HepG2 (cell line): ENCODE measurements at regions not wholly inside any gene's neighbourhood (a gene's known extent, or its start where the extent isn't known, plus 50 kb on each side); places are given as distances from the start of the nearest gene placed in this dataset.

Experiments
- ATAC-seq: fragments of 200-7000 bp; cut with Tn5 transposase; 3 replicates; pipeline ENCODE4 v1.9.1; 2020; ENCODE audit warnings: mild to moderate bottlenecking, moderate library complexity
- BruUV-seq: library from RNA; stranded (reverse); fragments of 400-500 nt; replicated peaks from 2 replicates; lab custom pipeline; 2021; lab: Mats Ljungman, UMichigan
- CTCF ChIA-PET: fragments of 300-600 bp; formaldehyde crosslinking; extraction: SDS; loops from one replicate; lab custom pipeline; 2021; ENCODE audit warnings: low total read pairs, inconsistent platforms, low intra/inter-chr PET ratio; lab: Yijun Ruan, JAX
- POLR2A ChIA-PET: fragments of 350-600 bp; sonication (Branson Sonifier 250); formaldehyde crosslinking; loops from one replicate; lab custom pipeline; 2020; ENCODE audit warnings: antibody characterized with exemption, inconsistent platforms; lab: Yijun Ruan, JAX
- DNase-seq: peaks from one replicate; pipeline ENCODE4 v3.0.0-alpha.2; 2015; ENCODE audit warnings: low spot score
- FAIRE-seq: peaks from 3 replicates; lab custom pipeline; 2011; peaks lifted over from hg19 to GRCh38; lab: Jason Lieb, UNC
- H2AFZ ChIP-seq: one replicate; pipeline ENCODE4 v1.6.1; 2011; ENCODE audit warnings: low read length, inconsistent platforms
- H3K27ac ChIP-seq: fragments of 300-600 bp; 3 replicates; pipeline ENCODE4 v1.8.0; 2011; ENCODE audit warnings: mixed run types, mild to moderate bottlenecking, mixed read lengths, low read length, inconsistent platforms; ENCODE audit not compliant: insufficient read depth; ENCODE audit errors: extremely low read length
- H3K27me3 ChIP-seq, 2 experiments: fragments of 200-600 bp in 1 of 2; 2 replicates in 1 of 2; 3 replicates in 1 of 2; pipeline versions ENCODE4 v1.6.0 to v1.8.0; 2011; ENCODE audit warnings: low read length in 2 of 2, mild to moderate bottlenecking in 2 of 2, moderate library complexity in 2 of 2, inconsistent platforms in 1 of 2; ENCODE audit not compliant: insufficient read depth in 2 of 2, control insufficient read depth in 1 of 2
- H3K36me3 ChIP-seq, 2 experiments: fragments of 200-600 bp in 1 of 2; replicated peaks in 1 of 2; 2 replicates in 1 of 2; 3 replicates in 1 of 2; pipeline versions ENCODE4 v1.5.1 to v1.8.0; 2011; ENCODE audit warnings: low read length in 2 of 2, inconsistent platforms in 1 of 2; ENCODE audit not compliant: insufficient read depth in 2 of 2, control insufficient read depth in 1 of 2
- H3K4me1 ChIP-seq: 2 replicates; pipeline ENCODE4 v1.5.1; 2012; ENCODE audit warnings: low read length, inconsistent platforms; ENCODE audit not compliant: insufficient read depth
- H3K4me2 ChIP-seq: 2 replicates; pipeline ENCODE4 v1.6.0; 2011; ENCODE audit warnings: low read depth, low read length, inconsistent platforms
- H3K4me3 ChIP-seq, 3 experiments: fragments of 200-600 bp in 1 of 3; sonication (generic), shearing (Covaris generic) in 1 of 3; replicated peaks in 1 of 3; 2 replicates each; pipeline ENCODE4 v1.5.1; 2011 to 2016; ENCODE audit warnings: low read length in 3 of 3, inconsistent platforms in 2 of 3, low read depth in 2 of 3, mild to moderate bottlenecking in 2 of 3, control low read depth in 1 of 3, mixed read lengths in 1 of 3; ENCODE audit not compliant: insufficient read depth in 1 of 3
- H3K79me2 ChIP-seq: one replicate; pipeline ENCODE4 v1.6.1; 2011; ENCODE audit warnings: low read length, inconsistent platforms; ENCODE audit not compliant: insufficient read depth
- H3K9ac ChIP-seq: 2 replicates; pipeline ENCODE4 v1.6.0; 2011; ENCODE audit warnings: mild to moderate bottlenecking, low read depth, low read length, inconsistent platforms; ENCODE audit not compliant: insufficient read depth
- H3K9me3 ChIP-seq: 2 replicates; pipeline ENCODE4 v1.5.1; 2012; ENCODE audit warnings: mild to moderate bottlenecking, low read length
- H4K20me1 ChIP-seq: 2 replicates; pipeline ENCODE4 v1.6.0; 2011; ENCODE audit warnings: inconsistent platforms, mild to moderate bottlenecking, low read length, moderate library complexity; ENCODE audit not compliant: insufficient read depth
- CHCHD3 ChIP-seq: sonication (generic); formaldehyde crosslinking; IDR thresholded peaks from 2 replicates; pipeline ENCODE4 v1.8.0; 2022; ENCODE audit warnings: mild to moderate bottlenecking, missing genetic modification reagents, moderate library complexity
- HNRNPK ChIP-seq: fragments of 200-400 bp; formaldehyde crosslinking; IDR thresholded peaks from 2 replicates; pipeline ENCODE4 v1.6.1; 2018; ENCODE audit warnings: low read length, low read depth, moderate library complexity, mild to moderate bottlenecking; ENCODE audit not compliant: poor library complexity, severe bottlenecking
- ISX ChIP-seq: sonication (generic); formaldehyde crosslinking; conservative IDR thresholded peaks from 2 replicates; pipeline ENCODE4 v1.5.0; 2020; ENCODE audit warnings: missing genetic modification reagents
- KAT7 ChIP-seq: IDR thresholded peaks from 2 replicates; pipeline ENCODE4 v1.6.1; 2018; ENCODE audit warnings: borderline replicate concordance, missing compliant biosample characterization
- KLF15 ChIP-seq: sonication (generic); formaldehyde crosslinking; IDR thresholded peaks from 2 replicates; pipeline ENCODE4 v1.8.1; 2023; ENCODE audit warnings: borderline replicate concordance, mild to moderate bottlenecking, inconsistent platforms, missing genetic modification reagents, mixed read lengths
- SP2 ChIP-seq: sonication (generic); formaldehyde crosslinking; IDR thresholded peaks from 2 replicates; pipeline ENCODE4 v1.5.1; 2020; ENCODE audit warnings: mild to moderate bottlenecking, missing genetic modification reagents
- ZFP41 ChIP-seq: sonication (generic); formaldehyde crosslinking; IDR thresholded peaks from 2 replicates; pipeline ENCODE4 v1.4.0; 2020; ENCODE audit warnings: mild to moderate bottlenecking, missing genetic modification reagents, borderline replicate concordance
- ZNF3 ChIP-seq: IDR thresholded peaks from 2 replicates; pipeline ENCODE4 v1.7.0; 2017; ENCODE audit warnings: inconsistent platforms
- ZNF567 ChIP-seq: sonication (generic); formaldehyde crosslinking; IDR thresholded peaks from 2 replicates; pipeline ENCODE4 v1.8.1; 2023; ENCODE audit warnings: mild to moderate bottlenecking, missing genetic modification reagents, borderline replicate concordance
- ZNF75D ChIP-seq: sonication (generic); formaldehyde crosslinking; IDR thresholded peaks from 2 replicates; pipeline ENCODE4 v1.8.1; 2023; ENCODE audit warnings: missing genetic modification reagents, mild to moderate bottlenecking, borderline replicate concordance
- WGBS: methylation state at CpG from one replicate; pipeline ENCODE4 v1.1.6; 2017; ENCODE audit warnings: low lambda C conversion rate; 5-methylcytosine and 5-hydroxymethylcytosine counted together
- in situ Hi-C: cut with HindIII; loops from 2 replicates; pipeline ENCODE4 v1.10.0; 2017; ENCODE audit warnings: low pct_unique_long_range_greater_than_20kb; ENCODE audit not compliant: extremely low pct_ligation_motif_present
- intact Hi-C: fragments of 100-400 bp; cut with micrococcal nuclease; formaldehyde crosslinking; loops from one replicate; pipeline ENCODE4 v1.10.0; 2022; ENCODE audit not compliant: unreplicated experiment

DNA sequence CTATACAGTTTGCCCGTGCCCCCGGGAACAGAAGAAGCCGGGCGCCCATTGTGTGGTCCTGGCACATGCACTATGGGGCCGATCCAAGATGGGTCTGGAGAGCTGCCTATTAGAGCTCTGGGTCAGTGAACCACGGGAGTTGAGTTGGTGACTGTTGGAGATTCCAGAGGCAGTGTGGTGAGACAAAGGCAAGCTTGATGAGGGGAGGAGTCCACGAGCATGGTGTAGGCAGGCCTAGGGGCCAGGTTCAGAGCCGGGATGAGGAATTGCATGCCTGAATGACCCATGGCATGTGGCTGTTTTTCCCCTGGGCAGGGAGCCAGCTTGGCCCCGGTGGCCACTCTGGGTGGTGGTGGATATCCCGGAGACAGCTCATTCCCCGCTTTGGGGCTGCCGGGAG, 84.4 kb upstream of the STC2 start:
- POLR2A ChIA-PET, result no interaction called here
- in situ Hi-C loops (no loop called here), intact Hi-C loops (no loop called here)
- H4K20me1 ChIP-seq, result no peaks in the 10 kb centered on the region
- CTCF ChIA-PET, result no interaction called here
- BruUV-seq, result no TSS peak
- peaks cover 0 to 11% of the 10 kb centered on the region in 2 experiments; a peak in 2 of 5 replicates for H3K27me3 ChIP-seq
- ATAC-seq (no peak; the same call in 2 of the 3 replicates), DNase-seq (no peak), FAIRE-seq (no peak)
- no peaks in the 10 kb centered on the region for H3K4me1 ChIP-seq
- no peaks in the 10 kb centered on the region for H3K79me2 ChIP-seq
- H3K9me3 ChIP-seq, result no peaks in the 10 kb centered on the region
- no peaks in the 10 kb centered on the region for H3K36me3 ChIP-seq
- H3K4me3 ChIP-seq, result no peak overlapping the region
- H3K9ac ChIP-seq, result no peak overlapping the region
- no peak overlapping the region for H2AFZ ChIP-seq
- H3K27ac ChIP-seq, result no peak overlapping the region
- WGBS, result 49% methylated on average over 6 of the region's 12 CpGs
- no peak overlapping the region for H3K4me2 ChIP-seq
- TF ChIP-seq HNRNPK (no peak), KLF15 (CRISPR knock-in tag) (no peak)

DNA sequence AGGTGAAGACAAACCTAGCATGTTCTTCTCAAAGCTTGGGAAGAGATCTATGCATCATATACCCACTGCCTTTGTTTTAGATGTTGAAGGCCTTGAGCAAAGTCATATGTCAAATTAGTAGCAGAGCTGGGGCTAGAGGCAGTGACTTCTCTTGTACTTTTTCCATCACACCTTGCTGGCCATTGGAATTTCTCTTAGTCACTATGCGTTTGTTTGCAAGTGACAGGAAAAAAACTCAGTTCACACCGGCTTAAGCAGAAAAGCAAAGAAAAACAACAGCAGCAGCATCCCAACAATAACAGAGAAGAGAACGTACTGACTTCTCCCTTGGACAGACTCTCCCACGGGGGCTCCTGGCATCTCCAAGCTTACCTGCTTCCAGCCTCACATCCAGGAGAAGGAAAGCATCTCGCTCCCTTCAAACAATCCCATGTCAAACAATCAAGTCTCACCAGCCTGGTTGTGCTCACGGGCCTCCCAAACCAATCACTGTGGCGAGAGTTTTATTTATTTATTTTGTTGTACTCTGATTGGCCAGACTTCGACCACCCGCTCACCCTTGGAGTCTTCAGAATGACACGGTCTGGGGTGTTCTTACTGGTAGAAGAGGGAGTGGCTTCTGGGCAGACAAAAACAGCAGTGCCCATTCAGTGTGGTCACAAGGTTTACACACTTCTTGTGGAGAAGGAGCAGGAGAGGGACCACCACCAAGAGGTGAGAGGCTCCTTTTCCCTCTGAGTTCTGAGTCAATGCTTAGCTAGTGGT, 83.8 kb upstream of the STC2 start:
- no peak for FAIRE-seq
- H3K36me3 ChIP-seq, result no peaks in the 10 kb centered on the region
- TF ChIP-seq SP2 (CRISPR knock-in tag), result no peak
- TF ChIP-seq ZNF3, result no peak
- TF ChIP-seq ZNF75D, result no peak
- no peak for TF ChIP-seq CHCHD3
- no peak for TF ChIP-seq KAT7
- no peak for TF ChIP-seq ZNF567 (CRISPR knock-in tag)
- no peak for TF ChIP-seq ISX
- TF ChIP-seq ZFP41 (CRISPR knock-in tag), result no peak
- H3K27ac ChIP-seq, result no peak overlapping the region
- in situ Hi-C loops, result no loop called here
- H2AFZ ChIP-seq, result no peak overlapping the region
- no peaks in the 10 kb centered on the region for H3K9me3 ChIP-seq
- no peaks in the 10 kb centered on the region for H4K20me1 ChIP-seq
- ChIA-PET CTCF (no interaction called here), POLR2A (no interaction called here)
- H3K4me1 ChIP-seq, result no peaks in the 10 kb centered on the region
- no peak for ATAC-seq
- WGBS, result 37% methylated on average over 10 of the region's 10 CpGs
- no peak overlapping the region for H3K9ac ChIP-seq
- no peaks in the 10 kb centered on the region for H3K79me2 ChIP-seq
- peaks cover 0 to 11% of the 10 kb centered on the region in 2 experiments; a peak in 2 of 5 replicates for H3K27me3 ChIP-seq
- no peak overlapping the region for H3K4me3 ChIP-seq
- no peak overlapping the region for H3K4me2 ChIP-seq
- intact Hi-C loops, result no loop called here
- BruUV-seq, result no TSS peak
- DNase-seq, result no peak
